Astrocyte (in vitro differentiated cells and primary cell): ENCODE measurements at regions not wholly inside any gene's neighbourhood (a gene's known extent, or its start where the extent isn't known, plus 50 kb on each side); places are given as distances from the start of the nearest gene placed in this dataset.
"Not testable (repeated sequence)": the region's sequence is repeated elsewhere in the genome, so short reads cannot be mapped to it uniquely, and the experiment has no call there.

Experiments
- DNase-seq: peaks from one replicate; pipeline ENCODE4 v3.0.0-alpha.2; 2010; ENCODE audit warnings: low read depth
- FAIRE-seq: peaks from 2 replicates; lab custom pipeline; 2011; peaks lifted over from hg19 to GRCh38; lab: Jason Lieb, UNC
- H2AFZ ChIP-seq: 2 replicates; pipeline ENCODE4 v1.6.0; 2012; ENCODE audit warnings: low read depth, low read length, inconsistent platforms
- H3K27ac ChIP-seq: 2 replicates; pipeline ENCODE4 v1.5.1; 2011; ENCODE audit warnings: low read depth, low read length, inconsistent platforms
- H3K27me3 ChIP-seq: 2 replicates; pipeline ENCODE4 v1.6.0; 2011; ENCODE audit warnings: low read length, inconsistent platforms; ENCODE audit not compliant: insufficient read depth
- H3K36me3 ChIP-seq: 2 replicates; pipeline ENCODE4 v1.5.1; 2011; ENCODE audit warnings: low read length, inconsistent platforms; ENCODE audit not compliant: insufficient read depth
- H3K4me1 ChIP-seq: 2 replicates; pipeline ENCODE4 v1.5.1; 2011; ENCODE audit warnings: low read length, inconsistent platforms; ENCODE audit not compliant: insufficient read depth
- H3K4me2 ChIP-seq: 2 replicates; pipeline ENCODE4 v1.6.0; 2012; ENCODE audit warnings: low read length, inconsistent platforms
- H3K4me3 ChIP-seq: 2 replicates; pipeline ENCODE4 v1.5.1; 2011; ENCODE audit warnings: low read depth, mild to moderate bottlenecking, low read length, inconsistent platforms; ENCODE audit not compliant: insufficient read depth
- H3K79me2 ChIP-seq: 2 replicates; pipeline ENCODE4 v1.6.0; 2012; ENCODE audit warnings: mild to moderate bottlenecking, low read length, inconsistent platforms; ENCODE audit not compliant: insufficient read depth
- H3K9ac ChIP-seq: 2 replicates; pipeline ENCODE4 v1.6.0; 2012; ENCODE audit warnings: mild to moderate bottlenecking, low read length, inconsistent platforms
- H3K9me3 ChIP-seq: 2 replicates; pipeline ENCODE4 v1.5.1; 2012; ENCODE audit warnings: low read depth, mild to moderate bottlenecking, low read length, inconsistent platforms; ENCODE audit not compliant: insufficient read depth
- H4K20me1 ChIP-seq: 2 replicates; pipeline ENCODE4 v1.6.0; 2012; ENCODE audit warnings: low read length, inconsistent platforms; ENCODE audit not compliant: insufficient read depth
- H3K27ac Mint-ChIP-seq: one replicate; pipeline ENCODE4 v1.8.0; 2021; ENCODE audit warnings: mild to moderate bottlenecking, mixed read lengths; ENCODE audit not compliant: unreplicated experiment
- H3K27me3 Mint-ChIP-seq: one replicate; pipeline ENCODE4 v1.8.0; 2021; ENCODE audit warnings: low read depth, mixed read lengths; ENCODE audit not compliant: unreplicated experiment
- H3K36me3 Mint-ChIP-seq: one replicate; pipeline ENCODE4 v1.8.0; 2021; ENCODE audit warnings: low read depth, mixed read lengths; ENCODE audit not compliant: unreplicated experiment
- H3K4me1 Mint-ChIP-seq: one replicate; pipeline ENCODE4 v1.8.0; 2021; ENCODE audit warnings: low read depth, mixed read lengths; ENCODE audit not compliant: unreplicated experiment
- H3K4me3 Mint-ChIP-seq: one replicate; pipeline ENCODE4 v1.8.0; 2021; ENCODE audit warnings: mild to moderate bottlenecking, moderate library complexity, mixed read lengths; ENCODE audit not compliant: unreplicated experiment
- H3K9me3 Mint-ChIP-seq: one replicate; pipeline ENCODE4 v1.8.0; 2021; ENCODE audit warnings: mild to moderate bottlenecking, mixed read lengths; ENCODE audit not compliant: unreplicated experiment

DNA sequence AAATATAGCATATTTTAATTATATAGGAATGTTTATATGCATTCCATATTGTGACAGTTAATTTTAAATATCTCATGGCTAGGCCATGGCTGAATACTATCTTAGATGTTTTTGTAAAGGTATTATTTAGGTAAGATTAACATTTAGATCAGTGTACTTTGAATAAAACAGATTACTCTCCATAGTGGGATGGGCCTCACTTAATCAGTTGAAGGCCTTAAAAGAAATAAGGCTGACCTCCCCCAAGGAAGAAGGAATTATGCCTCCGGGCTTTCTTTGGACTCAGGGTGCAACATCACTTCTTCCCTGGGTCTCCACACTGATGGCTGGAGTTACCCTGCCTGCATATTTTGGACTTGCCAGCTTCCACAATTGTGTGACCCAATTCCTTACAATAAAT is 113.4 kb downstream of the SEPTIN7 start:
- H3K36me3 Mint-ChIP-seq, result peaks cover 19% of the 10 kb centered on the region
- not testable (repeated sequence) for H3K4me2 ChIP-seq, H3K9me3 ChIP-seq, H3K27me3 Mint-ChIP-seq, H3K79me2 ChIP-seq, FAIRE-seq, H3K4me3 ChIP-seq, H4K20me1 ChIP-seq, H3K9me3 Mint-ChIP-seq, H3K9ac ChIP-seq, H3K27me3 ChIP-seq, DNase-seq, H3K27ac Mint-ChIP-seq, H3K4me3 Mint-ChIP-seq, H3K4me1 Mint-ChIP-seq, H3K36me3 ChIP-seq, H3K27ac ChIP-seq, H3K4me1 ChIP-seq, H2AFZ ChIP-seq

DNA sequence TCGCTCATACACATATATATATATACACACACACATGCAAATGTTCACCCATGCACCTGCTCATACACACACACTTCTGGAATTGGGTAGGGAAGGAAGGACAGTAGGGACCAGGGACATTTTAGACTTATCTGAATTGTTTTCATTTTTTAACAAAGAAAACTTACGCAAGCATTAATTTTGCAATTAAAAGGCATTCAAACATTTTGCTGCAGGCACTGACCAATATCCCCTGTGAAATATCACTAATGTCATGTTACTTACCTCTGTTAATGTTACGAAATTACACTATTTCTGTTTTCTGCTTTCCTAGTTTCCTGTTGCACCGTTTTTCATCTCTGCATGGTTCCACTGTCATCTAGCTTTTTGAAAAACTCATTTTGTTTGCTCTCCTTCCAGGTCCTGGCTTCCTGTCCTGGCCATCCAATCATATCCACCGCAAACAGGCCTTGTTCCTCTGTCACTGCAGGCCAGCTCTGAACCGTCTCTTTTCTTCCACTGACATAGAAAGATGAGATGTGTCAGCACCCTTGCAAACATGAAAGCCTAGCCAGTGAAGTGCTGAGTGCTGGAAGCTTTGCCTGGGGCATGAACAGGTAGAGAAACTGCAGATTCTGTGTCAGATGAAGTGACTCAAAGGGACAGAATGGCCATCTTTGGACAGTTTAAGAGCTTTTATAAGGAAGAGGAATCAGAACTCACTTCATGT is 114.5 kb downstream of the SEPTIN7 start:
- not testable (repeated sequence) for H3K36me3 ChIP-seq, H3K27ac ChIP-seq, FAIRE-seq, H3K4me1 Mint-ChIP-seq, H3K4me3 Mint-ChIP-seq, H3K4me1 ChIP-seq, DNase-seq, H4K20me1 ChIP-seq, H3K9ac ChIP-seq, H3K79me2 ChIP-seq, H3K4me2 ChIP-seq, H3K27me3 ChIP-seq, H3K9me3 Mint-ChIP-seq, H2AFZ ChIP-seq, H3K27me3 Mint-ChIP-seq, H3K27ac Mint-ChIP-seq, H3K9me3 ChIP-seq, H3K4me3 ChIP-seq
- peaks cover 19% of the 10 kb centered on the region for H3K36me3 Mint-ChIP-seq

DNA sequence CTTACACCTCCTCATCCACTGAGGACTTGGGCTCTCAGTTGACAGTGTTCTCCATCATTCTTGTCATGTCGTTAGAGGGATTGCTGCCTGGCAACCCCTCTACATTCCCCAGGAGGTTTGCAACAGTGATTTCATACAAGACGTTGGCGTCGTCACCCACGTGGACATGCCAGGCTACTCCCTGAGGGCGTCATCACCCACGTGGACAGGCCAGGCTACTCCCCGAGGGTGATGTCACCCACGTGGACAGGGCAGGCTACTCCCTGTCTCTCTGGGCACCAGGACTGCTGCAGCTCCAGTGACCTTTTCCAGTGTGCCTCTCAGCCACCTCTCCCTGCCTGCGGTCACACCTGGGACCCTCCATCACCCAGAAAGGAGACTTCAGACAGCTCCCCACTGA is 117.4 kb downstream of the SEPTIN7 start:
- not testable (repeated sequence) for H3K4me2 ChIP-seq, H2AFZ ChIP-seq, H3K27me3 ChIP-seq, H3K9me3 Mint-ChIP-seq, H3K4me3 ChIP-seq, DNase-seq, H3K4me1 ChIP-seq, H3K4me3 Mint-ChIP-seq, H3K9ac ChIP-seq, H4K20me1 ChIP-seq, H3K9me3 ChIP-seq, FAIRE-seq, H3K79me2 ChIP-seq, H3K27ac Mint-ChIP-seq, H3K4me1 Mint-ChIP-seq, H3K27me3 Mint-ChIP-seq, H3K27ac ChIP-seq, H3K36me3 ChIP-seq
- peaks cover 12% of the 10 kb centered on the region for H3K36me3 Mint-ChIP-seq

DNA sequence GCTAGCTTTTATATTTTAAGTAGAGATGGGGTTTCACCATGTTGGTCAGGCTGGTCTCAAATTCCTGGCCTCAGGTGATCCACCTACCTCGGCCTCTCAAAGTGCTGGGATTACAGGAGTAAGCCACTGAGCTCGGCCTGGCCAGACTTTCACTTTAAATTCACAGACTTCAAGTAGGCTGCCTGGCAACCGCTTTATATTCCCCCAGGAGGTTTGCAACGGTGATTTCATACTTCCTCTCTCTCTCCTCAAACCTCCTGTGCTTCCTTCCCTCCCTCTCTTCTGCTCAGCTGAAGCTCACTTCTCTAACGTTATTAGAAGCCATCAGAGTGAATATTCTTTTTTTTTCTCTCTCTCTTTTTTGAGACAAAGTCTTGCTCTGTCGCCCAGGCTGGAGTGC is 118.8 kb downstream of the SEPTIN7 start:
- FAIRE-seq, DNase-seq, H3K27me3 Mint-ChIP-seq, H3K9ac ChIP-seq, H3K4me1 ChIP-seq, H3K27ac Mint-ChIP-seq, H3K79me2 ChIP-seq, H3K9me3 ChIP-seq, H3K4me3 Mint-ChIP-seq, H3K9me3 Mint-ChIP-seq, H3K27me3 ChIP-seq, H3K36me3 Mint-ChIP-seq, H3K36me3 ChIP-seq, H3K27ac ChIP-seq, H2AFZ ChIP-seq, H3K4me2 ChIP-seq, H3K4me1 Mint-ChIP-seq, H3K4me3 ChIP-seq, H4K20me1 ChIP-seq: not testable (repeated sequence)

DNA sequence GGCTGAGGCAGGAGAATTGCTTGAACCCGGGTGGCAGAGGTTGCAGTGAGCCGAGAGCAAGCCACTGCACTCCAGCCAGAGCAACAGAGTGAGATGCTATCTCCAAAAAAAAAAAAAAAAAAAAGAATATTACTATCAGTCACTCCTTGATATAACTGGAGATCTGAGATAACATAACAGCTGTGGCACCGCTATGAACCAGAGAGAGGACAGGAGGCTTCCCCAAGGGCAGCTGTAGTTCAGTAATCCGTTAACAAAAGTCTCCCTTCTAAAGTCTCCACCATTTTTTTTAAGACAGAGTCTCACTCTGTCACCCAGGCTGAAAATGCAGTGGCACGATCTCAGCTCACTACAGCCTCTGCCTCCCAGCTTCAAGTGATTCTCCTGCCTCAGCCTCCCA is 120.5 kb downstream of the SEPTIN7 start:
- H3K9me3 Mint-ChIP-seq, H3K4me1 Mint-ChIP-seq, H3K36me3 Mint-ChIP-seq, H3K27me3 ChIP-seq, H3K9ac ChIP-seq, H2AFZ ChIP-seq, H3K4me1 ChIP-seq, H3K27ac ChIP-seq, H3K79me2 ChIP-seq, H3K9me3 ChIP-seq, H3K27me3 Mint-ChIP-seq, H4K20me1 ChIP-seq, H3K36me3 ChIP-seq, H3K4me3 ChIP-seq, DNase-seq, FAIRE-seq, H3K4me2 ChIP-seq, H3K4me3 Mint-ChIP-seq, H3K27ac Mint-ChIP-seq: not testable (repeated sequence)

DNA sequence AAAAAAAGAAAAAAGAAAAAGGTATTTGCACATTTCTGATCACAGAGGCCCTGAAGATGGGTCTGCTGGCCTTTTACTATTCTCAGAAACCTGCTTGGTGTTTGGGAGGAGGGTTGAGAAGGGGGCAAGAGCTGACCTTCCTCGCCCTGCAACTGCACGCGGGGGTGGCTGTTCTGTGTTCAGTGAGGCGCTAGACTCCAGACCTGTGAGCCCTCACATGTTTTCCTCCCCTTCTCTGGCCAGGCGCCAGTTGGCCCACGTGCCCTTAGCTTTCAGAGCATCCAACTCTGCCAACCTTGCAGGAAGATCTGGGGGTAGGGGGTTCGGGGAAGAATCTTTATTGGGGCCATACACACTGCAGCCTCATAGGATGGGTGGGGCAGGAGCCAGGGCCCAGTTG is 123.8 kb downstream of the SEPTIN7 start:
- not testable (repeated sequence) for H3K4me1 Mint-ChIP-seq, FAIRE-seq, H3K27me3 Mint-ChIP-seq

More for the DNA sequence above, 123.8 kb downstream of the SEPTIN7 start:
- not testable (repeated sequence) for H2AFZ ChIP-seq, H3K36me3 Mint-ChIP-seq, H3K4me2 ChIP-seq, H3K27ac Mint-ChIP-seq, DNase-seq, H3K9me3 Mint-ChIP-seq, H3K9ac ChIP-seq, H3K36me3 ChIP-seq, H3K27ac ChIP-seq, H4K20me1 ChIP-seq, H3K79me2 ChIP-seq, H3K4me3 ChIP-seq, H3K4me3 Mint-ChIP-seq, H3K9me3 ChIP-seq, H3K4me1 ChIP-seq, H3K27me3 ChIP-seq
